Mesendoderm (in vitro differentiated cells): ENCODE measurements at regions not wholly inside any gene's neighbourhood (a gene's known extent, or its start where the extent isn't known, plus 50 kb on each side); places are given as distances from the start of the nearest gene placed in this dataset.
A peak's percentile ranks its signal among the peaks of the same experiment; 100 is the strongest.

Experiments
- DNase-seq: peaks from one replicate; pipeline ENCODE4 v3.0.0; 2013
- H2AK5ac ChIP-seq: 2 replicates; pipeline ENCODE4 v1.6.1; 2013; ENCODE audit warnings: low read length, inconsistent platforms
- H2BK120ac ChIP-seq: 2 replicates; pipeline ENCODE4 v1.6.1; 2013; ENCODE audit warnings: low read depth, mild to moderate bottlenecking, low read length, moderate library complexity, mixed read lengths
- H2BK15ac ChIP-seq: replicated peaks from 2 replicates; pipeline ENCODE4 v1.6.1; 2013; ENCODE audit warnings: low read depth, mild to moderate bottlenecking, moderate library complexity
- H2BK5ac ChIP-seq: 2 replicates; pipeline ENCODE4 v1.6.1; 2013; ENCODE audit warnings: low read length, inconsistent platforms
- H3K18ac ChIP-seq: 2 replicates; pipeline ENCODE4 v1.6.1; 2013; ENCODE audit warnings: mild to moderate bottlenecking, low read length, mixed read lengths
- H3K23ac ChIP-seq: one replicate; pipeline ENCODE4 v1.6.1; 2013; ENCODE audit warnings: low read length
- H3K27ac ChIP-seq: 2 replicates; pipeline ENCODE4 v1.5.1; 2013; ENCODE audit warnings: low read depth, mild to moderate bottlenecking, inconsistent platforms, low read length, moderate library complexity
- H3K27me3 ChIP-seq: 2 replicates; pipeline ENCODE4 v1.6.1; 2013; ENCODE audit warnings: low read length, control low read depth, mild to moderate bottlenecking, inconsistent platforms; ENCODE audit not compliant: insufficient read depth, poor library complexity
- H3K36me3 ChIP-seq: 2 replicates; pipeline ENCODE4 v1.6.1; 2013; ENCODE audit warnings: low read length, inconsistent platforms; ENCODE audit not compliant: control insufficient read depth, insufficient read depth
- H3K4ac ChIP-seq: one replicate; pipeline ENCODE4 v1.6.1; 2013; ENCODE audit warnings: low read depth, mild to moderate bottlenecking, low read length, moderate library complexity
- H3K4me1 ChIP-seq: 2 replicates; pipeline ENCODE4 v1.6.1; 2013; ENCODE audit warnings: low read depth, low read length, inconsistent platforms; ENCODE audit not compliant: control insufficient read depth
- H3K4me2 ChIP-seq: 2 replicates; pipeline ENCODE4 v1.6.1; 2013; ENCODE audit warnings: low read length
- H3K4me3 ChIP-seq: 2 replicates; pipeline ENCODE4 v1.5.1; 2013; ENCODE audit warnings: mild to moderate bottlenecking, low read length
- H3K56ac ChIP-seq: one replicate; pipeline ENCODE4 v1.6.1; 2013; ENCODE audit warnings: low read length
- H3K79me1 ChIP-seq: 2 replicates; pipeline ENCODE4 v1.6.1; 2013; ENCODE audit warnings: low read length, inconsistent platforms
- H3K79me2 ChIP-seq: 2 replicates; pipeline ENCODE4 v1.6.1; 2013; ENCODE audit warnings: mild to moderate bottlenecking, low read length; ENCODE audit not compliant: control insufficient read depth, insufficient read depth
- H3K9ac ChIP-seq: 2 replicates; pipeline ENCODE4 v1.6.1; 2013; ENCODE audit warnings: low read length, inconsistent platforms
- H4K5ac ChIP-seq: one replicate; pipeline ENCODE4 v1.6.1; 2013; ENCODE audit warnings: low read length
- H4K8ac ChIP-seq: one replicate; pipeline ENCODE4 v1.6.1; 2013; ENCODE audit warnings: low read depth, mild to moderate bottlenecking, control low read depth, low read length, moderate library complexity
- WGBS: extraction: QIAGEN DNeasy Blood & Tissue Kit; methylation state at CpG from one replicate; pipeline ENCODE4 v1.1.7; 2013; ENCODE audit warnings: low lambda C conversion rate, missing lambda C conversion rate; ENCODE audit not compliant: insufficient coverage; ENCODE audit errors: extremely low coverage; 5-methylcytosine and 5-hydroxymethylcytosine counted together

DNA sequence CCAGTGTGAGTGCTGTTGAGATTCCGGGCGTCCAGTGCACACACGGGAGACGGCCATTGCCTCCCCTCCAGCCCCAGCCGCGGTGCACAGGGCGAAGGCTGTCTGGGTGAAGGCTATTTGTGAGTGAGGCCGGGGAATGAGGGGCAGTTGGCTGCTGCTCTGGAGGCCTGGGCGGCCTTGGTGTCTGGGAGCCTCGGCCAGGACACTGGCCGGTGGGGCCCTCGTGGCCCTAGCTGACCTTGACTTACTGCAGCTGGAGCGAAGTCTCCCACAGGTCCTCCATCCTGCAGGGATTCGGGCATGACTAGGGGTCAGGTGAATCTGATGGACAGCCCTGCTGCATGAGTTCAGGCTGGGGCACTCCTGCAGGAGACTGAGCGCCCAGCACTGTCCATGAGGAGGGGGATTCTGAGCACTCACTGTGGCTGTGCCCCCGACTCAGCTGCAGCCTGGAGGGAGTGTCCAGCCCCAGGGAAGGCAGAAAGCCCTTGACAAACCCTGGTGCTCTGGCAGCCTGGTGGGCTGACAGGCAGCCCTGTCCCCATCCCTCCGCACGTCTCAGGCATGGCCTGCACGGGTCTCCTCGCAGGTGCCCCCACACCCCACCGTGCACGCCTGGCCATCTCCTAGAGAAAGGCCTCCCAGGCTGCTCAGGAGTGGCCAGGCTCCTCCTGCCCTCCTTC lies 52.7 kb upstream of the FAM20C start:
- WGBS: no CpG with 5 or more reads among the region's 22 CpGs
- H3K18ac ChIP-seq: no peak overlapping the region
- H3K9ac ChIP-seq: no peak overlapping the region
- H2AK5ac ChIP-seq: no peak overlapping the region
- no peaks in the 10 kb centered on the region for H3K36me3 ChIP-seq
- H3K23ac ChIP-seq: no peak overlapping the region
- H3K79me2 ChIP-seq: no peaks in the 10 kb centered on the region
- H3K4me3 ChIP-seq: no peak overlapping the region
- no peaks in the 10 kb centered on the region for H3K27me3 ChIP-seq
- no peak overlapping the region for H2BK15ac ChIP-seq
- H3K27ac ChIP-seq: no peak overlapping the region
- DNase-seq: no peak
- no peak overlapping the region for H4K5ac ChIP-seq
- H2BK120ac ChIP-seq: no peak overlapping the region
- no peak overlapping the region for H3K4me2 ChIP-seq
- H3K4me1 ChIP-seq: no peaks in the 10 kb centered on the region
- no peak overlapping the region for H2BK5ac ChIP-seq
- H3K56ac ChIP-seq: peak overlapping the region; percentile 42
- no peak overlapping the region for H3K4ac ChIP-seq
- no peaks in the 10 kb centered on the region for H3K79me1 ChIP-seq
- no peak overlapping the region for H4K8ac ChIP-seq

DNA sequence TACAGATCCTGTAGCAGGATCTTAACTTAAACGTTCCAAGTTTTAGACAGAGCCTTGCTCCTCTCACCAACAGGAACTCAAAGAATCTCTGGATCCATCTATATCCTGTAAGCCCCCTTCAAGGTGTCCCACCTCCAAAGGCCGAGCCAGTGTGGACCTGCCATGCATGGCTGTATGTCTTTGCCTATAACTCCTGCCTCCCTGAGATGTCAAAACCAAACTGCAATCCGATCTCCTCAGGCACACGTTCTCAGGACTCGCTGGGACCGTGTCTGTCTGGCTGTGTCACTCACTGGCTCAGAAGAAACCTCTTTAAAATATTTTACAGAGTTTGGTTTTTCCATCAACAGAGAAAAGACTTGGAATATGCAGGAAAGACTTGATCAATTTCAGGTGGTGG lies 51.4 kb upstream of the FAM20C start:
- H3K4me3 ChIP-seq: no peak overlapping the region
- no peaks in the 10 kb centered on the region for H3K79me2 ChIP-seq
- no peak overlapping the region for H4K5ac ChIP-seq
- no peaks in the 10 kb centered on the region for H3K79me1 ChIP-seq
- no peak overlapping the region for H3K4me2 ChIP-seq
- no peak overlapping the region for H3K56ac ChIP-seq
- no peaks in the 10 kb centered on the region for H3K4me1 ChIP-seq
- no peak overlapping the region for H3K23ac ChIP-seq
- DNase-seq: no peak
- H4K8ac ChIP-seq: no peak overlapping the region
- WGBS: no CpG with 5 or more reads among the region's 6 CpGs
- H3K4ac ChIP-seq: no peak overlapping the region
- no peak overlapping the region for H3K27ac ChIP-seq
- no peak overlapping the region for H3K18ac ChIP-seq
- H2BK5ac ChIP-seq: no peak overlapping the region
- H3K36me3 ChIP-seq: no peaks in the 10 kb centered on the region
- H3K27me3 ChIP-seq: no peaks in the 10 kb centered on the region
- H2BK120ac ChIP-seq: no peak overlapping the region
- no peak overlapping the region for H2BK15ac ChIP-seq
- no peak overlapping the region for H3K9ac ChIP-seq
- no peak overlapping the region for H2AK5ac ChIP-seq

DNA sequence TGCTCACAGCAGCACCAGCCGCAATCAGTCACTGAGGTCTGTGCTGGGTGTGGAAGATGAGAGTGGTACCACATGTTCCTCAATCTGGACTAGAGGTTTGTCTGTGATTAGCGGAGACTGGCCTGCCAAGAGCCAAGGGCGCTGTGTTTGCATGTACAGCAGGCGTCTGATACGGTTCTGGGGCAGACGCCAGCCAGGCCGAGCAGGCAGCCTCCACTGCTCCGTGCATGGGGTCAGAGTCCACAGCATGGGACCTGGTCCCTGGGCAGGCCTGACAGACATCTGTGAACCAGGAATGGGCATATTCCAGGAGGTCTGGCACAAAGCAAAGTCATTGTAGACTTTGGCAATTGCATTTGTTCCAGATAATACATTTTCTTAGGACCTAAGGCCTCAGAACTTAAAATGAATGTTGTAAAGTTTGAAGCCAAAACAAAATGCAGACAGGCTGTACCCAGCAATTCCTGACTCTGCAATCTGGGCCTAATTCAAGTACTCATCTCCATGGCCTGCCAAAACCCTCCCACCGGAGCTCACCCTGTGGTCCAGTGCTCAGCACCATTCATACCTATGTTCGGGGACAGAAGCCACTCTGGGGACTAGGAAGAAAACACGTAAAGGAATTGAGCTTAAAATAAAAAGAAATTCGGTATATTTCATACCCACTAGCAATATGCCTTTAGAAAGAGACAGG lies 50.0 kb upstream of the FAM20C start:
- Histone ChIP-seq H2AK5ac (no peak overlapping the region), H3K9ac (no peak overlapping the region), H3K18ac (no peak overlapping the region), H3K27ac (no peak overlapping the region), H2BK5ac (no peak overlapping the region), H3K79me1 (no peaks in the 10 kb centered on the region), H3K27me3 (no peaks in the 10 kb centered on the region), H3K36me3 (no peaks in the 10 kb centered on the region), H3K4me2 (no peak overlapping the region), H2BK120ac (no peak overlapping the region), H2BK15ac (no peak overlapping the region), H3K56ac (no peak overlapping the region), H3K23ac (no peak overlapping the region), H3K79me2 (no peaks in the 10 kb centered on the region), H3K4me1 (no peaks in the 10 kb centered on the region), H4K8ac (no peak overlapping the region), H4K5ac (no peak overlapping the region), H3K4me3 (no peak overlapping the region), H3K4ac (no peak overlapping the region)
- DNase-seq: no peak
- WGBS: no CpG with 5 or more reads among the region's 12 CpGs
